Right lobe of liver (tissue), 6 donors: ENCODE measurements at regions not wholly inside any gene's neighbourhood (a gene's known extent, or its start where the extent isn't known, plus 50 kb on each side); places are given as distances from the start of the nearest gene placed in this dataset.
"Not testable (repeated sequence)": the region's sequence is repeated elsewhere in the genome, so short reads cannot be mapped to it uniquely, and the experiment has no call there.

Experiments
- ATAC-seq, 4 donors: fragments of 200-7000 bp; cut with Tn5 transposase; one replicate each; pipeline ENCODE4 v1.9.1; 2020; ENCODE audit warnings: mild to moderate bottlenecking in 4 of 4, moderate library complexity in 4 of 4
- DNase-seq, 3 donors: peaks; one replicate each; pipeline ENCODE4 v3.0.0-alpha.2; 2020
- H3K27ac ChIP-seq, 3 donors: fragments of 200-600 bp; one replicate each; pipeline ENCODE4 v1.8.0; 2022
- H3K27me3 ChIP-seq, 2 donors: fragments of 200-600 bp; one replicate each; pipeline ENCODE4 v1.8.0; 2022
- H3K36me3 ChIP-seq, 4 donors: fragments of 200-600 bp; sonication (generic) in 1 of 4; one replicate each; pipeline versions ENCODE4 v1.5.1 to v1.8.0; 2017 to 2022; ENCODE audit warnings: control low read depth in 1 of 4
- H3K4me1 ChIP-seq, 4 donors: fragments of 200-600 bp; sonication (generic) in 1 of 4; one replicate each; pipeline versions ENCODE4 v1.5.1 to v1.8.0; 2017 to 2022; ENCODE audit warnings: control low read depth in 1 of 4
- H3K4me3 ChIP-seq, 3 donors: fragments of 200-600 bp; one replicate each; pipeline ENCODE4 v1.8.0; 2022
- H3K9me3 ChIP-seq, 4 donors: fragments of 200-600 bp; sonication (generic) in 1 of 4; one replicate each; pipeline versions ENCODE4 v1.5.1 to v1.8.0; 2017 to 2022; ENCODE audit warnings: control low read depth in 1 of 4
- CTCF ChIP-seq, 4 donors: fragments of 200-600 bp in 3 of 4; fragments of 450-650 bp in 1 of 4; IDR thresholded peaks; one replicate each; pipeline versions ENCODE4 v1.5.1 to v1.8.0; 2016 to 2022; ENCODE audit warnings: antibody characterized with exemption in 4 of 4, mild to moderate bottlenecking in 2 of 4
- POLR2A ChIP-seq: fragments of 450-650 bp; IDR thresholded peaks from one replicate; pipeline ENCODE4 v1.6.1; 2017; ENCODE audit warnings: antibody characterized with exemption, mild to moderate bottlenecking
- WGBS: methylation state at CpG from one replicate; pipeline ENCODE4 v1.1.6; 2018; ENCODE audit warnings: low coverage, low lambda C conversion rate; ENCODE audit not compliant: insufficient coverage; ENCODE audit errors: missing lambda C conversion rate; 5-methylcytosine and 5-hydroxymethylcytosine counted together
- intact Hi-C, 2 donors: fragments of 100-400 bp; cut with DNase I; formaldehyde crosslinking; loops; one replicate each; pipeline versions ENCODE4 v1.11.2 to v1.14.1; 2022
- donor health status: DM: no; HTN: yes; CAD: no.
- donor health status: DM: no; HTN: no; CAD: no.
- donor health status: DM: no; HTN: no; CAD: no.
- donor health status: DM: no; HTN: yes; CAD: no.
- donor health status: DM: no; HTN: yes; CAD: no.

- intact Hi-C loops, result no loop called here
- Histone ChIP-seq H3K36me3 (no peaks in the 10 kb centered on the region), H3K27ac (no peak overlapping the region), H3K4me1 (no peaks in the 10 kb centered on the region), H3K9me3 (no peaks in the 10 kb centered on the region), H3K4me3 (no peak overlapping the region), H3K27me3 (no peaks in the 10 kb centered on the region)
- DNase-seq (no peak), ATAC-seq (no peak)
- TF ChIP-seq CTCF (IDR thresholded peaks at IDR 0.05) (no peak), POLR2A (no peak)
- 29% methylated on average over 1 of the region's 1 CpG for WGBS
Measured at GRCh38 chr3:80331494-80332170, 563.8 kb upstream of the ROBO1 start.

- H3K27me3 ChIP-seq, ATAC-seq, H3K4me3 ChIP-seq, intact Hi-C loops, H3K36me3 ChIP-seq, DNase-seq, H3K9me3 ChIP-seq, H3K4me1 ChIP-seq, H3K27ac ChIP-seq: not testable (repeated sequence)
- WGBS, result 78% methylated on average over 7 of the region's 19 CpGs
Measured at GRCh38 chr3:80314541-80314940, 546.7 kb upstream of the ROBO1 start.

GRCh38 chr3:80308637-80309036 lies 540.8 kb upstream of the ROBO1 start:
- TF ChIP-seq POLR2A (no peak), CTCF (IDR thresholded peaks at IDR 0.05) (no peak)
- intact Hi-C loops, result no loop called here
- no peaks in the 10 kb centered on the region for H3K9me3 ChIP-seq
- H3K36me3 ChIP-seq, result no peaks in the 10 kb centered on the region
- no peak for DNase-seq
- no peak overlapping the region for H3K4me3 ChIP-seq
- no peak for ATAC-seq
- no peaks in the 10 kb centered on the region for H3K27me3 ChIP-seq
- H3K4me1 ChIP-seq, result no peaks in the 10 kb centered on the region
- no peak overlapping the region for H3K27ac ChIP-seq
- 44% methylated on average over 8 of the region's 8 CpGs for WGBS

GRCh38 chr3:80307844-80308243 lies 540.0 kb upstream of the ROBO1 start:
- H3K27ac ChIP-seq, result no peak overlapping the region
- 100% methylated on average over 6 of the region's 8 CpGs for WGBS
- no peaks in the 10 kb centered on the region for H3K36me3 ChIP-seq
- H3K4me1 ChIP-seq, result no peaks in the 10 kb centered on the region
- no peaks in the 10 kb centered on the region for H3K27me3 ChIP-seq
- TF ChIP-seq CTCF (IDR thresholded peaks at IDR 0.05) (no peak), POLR2A (no peak)
- intact Hi-C loops, result no loop called here
- DNase-seq (no peak), ATAC-seq (no peak)
- H3K9me3 ChIP-seq, result no peaks in the 10 kb centered on the region
- H3K4me3 ChIP-seq, result no peak overlapping the region

GRCh38 chr3:80297720-80298119 lies 529.9 kb upstream of the ROBO1 start:
- DNase-seq (no peak), ATAC-seq (no peak)
- Histone ChIP-seq H3K4me3 (no peak overlapping the region), H3K4me1 (no peaks in the 10 kb centered on the region), H3K27me3 (no peaks in the 10 kb centered on the region), H3K9me3 (no peaks in the 10 kb centered on the region), H3K36me3 (no peaks in the 10 kb centered on the region), H3K27ac (no peak overlapping the region)
- intact Hi-C loops, result no loop called here
- 81% methylated on average over 3 of the region's 3 CpGs for WGBS
- no peak for TF ChIP-seq POLR2A
- TF ChIP-seq CTCF (IDR thresholded peaks at IDR 0.05), result no peak
